ENCODE measurements at regions not wholly inside any gene's neighbourhood (a gene's known extent, or its start where the extent isn't known, plus 50 kb on each side); places are given as distances from the start of the nearest gene placed in this dataset.
"Not testable (repeated sequence)": the region's sequence is repeated elsewhere in the genome, so short reads cannot be mapped to it uniquely, and the experiment has no call there.

DNA sequence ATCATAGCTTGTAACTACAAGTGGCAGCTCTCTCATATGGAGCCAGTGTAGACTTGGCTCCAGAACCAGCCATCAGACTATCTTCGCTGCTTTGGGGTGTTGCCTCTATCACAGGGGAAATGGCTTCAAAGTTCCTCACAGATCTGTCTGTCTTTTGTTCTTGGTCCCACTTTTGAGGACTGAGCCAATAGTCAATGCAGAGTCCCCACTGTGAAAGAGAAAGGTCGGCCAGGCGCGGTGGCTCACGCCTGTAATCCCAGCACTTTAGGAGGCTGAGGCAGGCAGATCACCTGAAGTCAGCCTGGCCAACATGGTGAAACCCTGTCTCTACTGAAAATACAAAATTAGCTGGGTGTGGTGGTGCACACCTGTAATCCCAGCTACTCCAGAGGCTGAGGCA is 86.9 kb upstream of the FZD7 start:
- DNase-seq = not testable (repeated sequence)

GRCh38 chr2:201947287-201947686 is 86.4 kb upstream of the FZD7 start:
- DNase-seq = no peak

- peak; percentile 42 for DNase-seq
These were observed 84.3 kb upstream of the FZD7 start for GRCh38 chr2:201949181-201949926.

DNA sequence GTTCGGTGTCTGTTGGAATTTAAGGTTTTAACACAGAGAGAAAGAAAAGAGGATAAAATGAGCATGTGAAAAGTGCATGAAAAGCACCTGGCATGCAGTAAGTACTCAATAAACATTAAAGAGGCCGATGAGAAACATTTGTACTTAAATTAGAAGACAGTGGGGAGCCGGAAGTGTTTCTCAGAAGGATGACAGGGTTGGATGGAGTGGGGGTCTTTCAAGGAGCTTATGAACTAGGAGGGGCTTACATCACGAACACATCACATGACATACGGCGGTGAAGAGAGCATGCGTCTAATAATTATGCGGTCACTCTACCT is 83.8 kb upstream of the FZD7 start:
- DNase-seq = no peak

DNA sequence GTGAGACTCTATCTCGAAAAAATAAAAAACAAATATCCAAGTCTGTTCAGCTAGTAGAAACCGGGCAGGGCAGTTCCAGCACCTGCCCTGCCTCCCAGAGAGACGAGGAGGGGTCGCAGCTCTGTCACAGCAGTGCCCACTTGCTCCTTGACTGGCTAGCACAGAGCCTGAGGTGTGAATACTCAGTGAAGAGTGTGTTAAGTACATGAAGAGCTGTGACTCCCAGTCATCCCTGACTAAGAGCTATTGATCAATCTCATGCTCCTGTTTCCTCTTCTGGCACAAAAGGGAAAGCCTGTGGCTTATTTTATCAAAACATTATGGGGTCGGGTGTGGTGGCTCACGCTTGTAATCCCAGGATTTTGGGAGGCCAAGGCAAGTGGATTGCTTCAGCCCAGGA is 83.0 kb upstream of the FZD7 start:
- DNase-seq = no peak

GRCh38 chr2:201952187-201952586 is 81.5 kb upstream of the FZD7 start:
- DNase-seq = peak; percentile 81

GRCh38 chr2:201953396-201953795 is 80.3 kb upstream of the FZD7 start:
- no peak for DNase-seq

GRCh38 chr2:201953880-201954279 is 79.8 kb upstream of the FZD7 start:
- no peak for DNase-seq

- DNase-seq = no peak
These were observed 78.4 kb upstream of the FZD7 start for GRCh38 chr2:201955231-201955630.

DNA sequence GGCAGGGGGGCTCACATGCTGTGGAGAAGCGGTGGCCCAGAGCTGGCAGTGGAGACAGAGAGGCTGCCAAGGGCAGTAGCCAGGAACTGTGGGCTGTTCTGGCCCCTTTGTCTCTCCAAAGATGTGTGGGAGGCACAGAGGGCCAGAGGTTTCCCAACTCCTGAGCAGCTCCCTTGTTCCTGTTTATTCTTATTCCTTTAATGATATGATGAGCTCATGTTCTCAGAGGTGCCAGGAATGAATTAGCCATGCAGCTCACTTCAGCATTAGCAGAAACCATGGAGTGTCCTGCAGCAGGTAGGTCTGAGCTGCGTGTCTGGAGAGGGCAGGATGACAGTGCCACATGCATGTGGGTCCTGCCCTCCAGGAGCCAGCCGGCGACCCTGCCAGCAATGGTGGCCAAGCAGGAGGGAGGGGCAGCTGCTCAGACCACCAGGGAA is 77.9 kb upstream of the FZD7 start:
- no peak for DNase-seq

- DNase-seq = no peak
These were observed 77.3 kb upstream of the FZD7 start for GRCh38 chr2:201956361-201956760.

- DNase-seq = no peak
These were observed 76.6 kb upstream of the FZD7 start for GRCh38 chr2:201957091-201957490.

GRCh38 chr2:201959198-201959597 is 74.5 kb upstream of the FZD7 start:
- no peak for DNase-seq

GRCh38 chr2:201959626-201960025 is 74.0 kb upstream of the FZD7 start:
- no peak for DNase-seq

GRCh38 chr2:201960305-201960704 is 73.3 kb upstream of the FZD7 start:
- no peak for DNase-seq

GRCh38 chr2:201961401-201961800 is 72.3 kb upstream of the FZD7 start:
- no peak for DNase-seq

DNA sequence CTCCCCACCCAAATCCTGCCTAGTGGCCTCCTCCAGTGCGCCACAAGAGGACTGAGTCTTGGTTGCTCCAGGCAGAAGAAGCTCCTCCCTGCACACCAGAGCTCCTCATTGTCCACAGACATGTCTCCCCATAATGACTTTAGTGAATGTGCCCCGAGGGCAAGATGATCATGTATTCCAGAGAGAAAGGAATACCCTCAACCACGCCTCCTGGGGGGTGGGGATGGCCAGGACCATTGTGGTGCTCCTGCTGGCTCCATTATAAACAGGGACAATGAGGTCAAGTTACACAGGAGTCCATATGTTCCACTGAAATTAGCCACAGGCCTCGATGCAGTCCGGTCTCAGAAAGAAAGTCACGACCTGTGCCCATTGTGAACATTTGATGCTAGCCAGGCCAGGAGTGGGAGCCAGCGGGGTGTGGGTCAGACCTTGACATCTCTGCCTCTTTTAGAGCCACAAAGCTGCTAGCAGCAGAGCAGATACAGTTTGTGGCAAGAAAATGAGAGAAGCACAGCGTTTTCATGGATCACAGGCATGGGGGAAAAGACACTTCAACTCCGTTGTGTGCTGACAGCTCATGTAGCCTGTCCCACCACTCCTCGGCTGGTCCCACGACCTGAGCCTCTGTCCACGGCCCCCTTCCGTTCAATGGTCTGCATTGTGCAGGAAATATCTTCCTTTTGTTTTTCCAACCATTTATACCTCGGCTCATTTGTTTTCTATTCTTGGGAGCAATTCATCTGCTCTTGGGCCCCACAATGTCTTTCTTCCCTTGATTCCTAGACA is 70.7 kb upstream of the FZD7 start:
- DNase-seq = no peak

DNA sequence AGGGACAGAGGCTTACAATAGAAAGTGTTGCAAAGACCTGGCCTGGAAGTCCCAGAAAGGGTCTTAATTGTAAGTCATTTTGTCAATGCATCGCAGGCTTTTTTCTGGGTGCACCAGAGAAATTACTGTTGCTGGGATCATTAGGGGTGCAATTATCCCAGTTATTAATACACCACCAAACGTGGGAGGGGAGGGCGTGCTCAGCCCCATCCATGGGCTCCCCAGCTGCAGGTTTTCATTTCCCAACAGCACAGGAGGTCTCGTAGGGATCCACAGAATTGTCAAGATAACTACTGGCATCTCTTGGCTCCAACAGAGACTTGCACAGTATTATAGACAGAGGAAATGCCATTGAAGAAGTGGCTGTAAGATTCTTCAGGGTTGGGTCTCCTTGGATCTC is 69.6 kb upstream of the FZD7 start:
- DNase-seq = no peak

GRCh38 chr2:201964631-201965206 is 68.9 kb upstream of the FZD7 start:
- DNase-seq = no peak

DNA sequence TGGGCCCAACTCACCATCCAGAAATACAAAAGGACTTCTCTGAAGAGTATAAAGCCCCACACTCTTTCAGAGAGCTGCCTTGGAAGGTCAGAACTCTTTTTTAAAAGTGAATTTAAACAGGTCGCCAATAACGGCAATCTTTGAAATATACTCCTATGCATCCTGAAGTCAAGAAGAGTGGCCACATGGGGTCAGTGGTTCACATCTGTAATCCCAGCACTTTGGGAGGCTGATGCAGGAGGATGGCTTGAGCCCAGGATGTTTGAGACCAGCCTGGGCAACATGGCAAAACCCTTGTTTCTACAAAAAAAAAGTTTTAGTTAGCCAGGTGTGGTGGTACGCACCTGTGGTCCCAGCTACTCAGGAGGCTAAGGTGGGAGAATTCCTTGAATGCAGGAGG is 68.1 kb upstream of the FZD7 start:
- no peak for DNase-seq

- DNase-seq = no peak
These were observed 66.8 kb upstream of the FZD7 start for GRCh38 chr2:201966691-201967438.

DNA sequence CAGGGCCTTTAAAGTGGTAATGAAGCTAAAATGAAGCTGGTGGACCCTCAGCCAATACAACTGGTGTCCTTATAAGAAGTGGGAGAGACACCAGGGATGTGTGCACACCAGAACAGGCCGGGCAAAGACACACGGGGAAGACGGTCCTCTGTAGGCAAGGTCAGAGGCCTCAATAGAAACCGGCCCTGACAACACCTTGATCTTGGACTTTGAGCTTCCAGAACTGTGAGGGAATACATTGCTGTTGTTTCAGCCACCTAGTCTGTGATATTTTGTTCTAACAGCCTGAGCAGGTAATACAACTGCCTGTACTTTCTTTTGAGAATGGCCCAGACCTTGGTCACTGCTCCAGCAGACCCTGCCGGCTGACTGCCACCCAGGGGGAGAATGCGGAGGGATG is 65.6 kb upstream of the FZD7 start:
- no peak for DNase-seq

DNA sequence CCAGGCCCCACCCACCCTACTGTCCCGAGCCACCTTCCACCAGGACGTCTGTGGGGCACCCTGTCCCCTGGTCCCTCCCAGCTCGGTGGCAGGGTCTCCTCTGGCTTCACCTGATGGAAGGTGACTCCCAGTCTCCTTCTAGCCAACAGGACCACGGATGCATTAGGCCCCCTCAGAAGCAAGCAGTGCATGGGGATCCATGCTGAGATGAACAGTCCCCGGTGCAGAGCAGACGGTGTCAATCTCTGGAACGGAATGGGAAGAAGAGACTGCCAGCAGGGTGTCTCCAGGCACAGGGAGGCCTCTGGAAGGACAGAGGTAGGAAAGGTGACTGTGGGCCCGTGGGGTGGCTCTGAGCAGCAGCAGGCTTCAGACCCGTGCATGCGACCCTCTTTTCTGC is 65.2 kb upstream of the FZD7 start:
- DNase-seq = no peak

Data from left kidney (tissue), 1 donor.